NCI-H345 (cell line): ENCODE measurements at regions not wholly inside any gene's neighbourhood (a gene's known extent, or its start where the extent isn't known, plus 50 kb on each side); places are given as distances from the start of the nearest gene placed in this dataset.
"Not testable (repeated sequence)": the region's sequence is repeated elsewhere in the genome, so short reads cannot be mapped to it uniquely, and the experiment has no call there.

Source experiments
- DNase-seq: peaks from one replicate; lab custom pipeline; 2025; lab: John Stamatoyannopoulos, UW

- no peak for DNase-seq
Observed at GRCh38 chr1:233722212-233722979, 108.5 kb downstream of the KCNK1 start.

- no peak for DNase-seq
Observed at GRCh38 chr1:233723387-233723786, 109.5 kb downstream of the KCNK1 start.

GRCh38 chr1:233724131-233724631 lies 110.3 kb downstream of the KCNK1 start:
- DNase-seq = not testable (repeated sequence)

- no peak for DNase-seq
Observed at GRCh38 chr1:233725423-233725822, 111.5 kb downstream of the KCNK1 start.

- no peak for DNase-seq
Observed at GRCh38 chr1:233728721-233729120, 114.8 kb downstream of the KCNK1 start.

GRCh38 chr1:233730380-233730779 lies 116.5 kb downstream of the KCNK1 start:
- no peak for DNase-seq

- DNase-seq = no peak
Observed at GRCh38 chr1:233730809-233731208, 116.9 kb downstream of the KCNK1 start.

GRCh38 chr1:233732206-233732605 lies 118.3 kb downstream of the KCNK1 start:
- no peak for DNase-seq

GRCh38 chr1:233734456-233734855 lies 120.5 kb downstream of the KCNK1 start:
- no peak for DNase-seq

GRCh38 chr1:233735331-233735730 lies 121.4 kb downstream of the KCNK1 start:
- DNase-seq = no peak

- no peak for DNase-seq
Observed at GRCh38 chr1:233735847-233736246, 121.9 kb downstream of the KCNK1 start.

- no peak for DNase-seq
Observed at GRCh38 chr1:233737341-233737740, 123.4 kb downstream of the KCNK1 start.

GRCh38 chr1:233738396-233738795 lies 124.5 kb downstream of the KCNK1 start:
- no peak for DNase-seq

- no peak for DNase-seq
Observed at GRCh38 chr1:233738850-233739249, 124.9 kb downstream of the KCNK1 start.

- no peak for DNase-seq
Observed at GRCh38 chr1:233744779-233745513, 131.0 kb downstream of the KCNK1 start.

- no peak for DNase-seq
Observed at GRCh38 chr1:233750139-233750538, 136.2 kb downstream of the KCNK1 start.

- DNase-seq = no peak
Observed at GRCh38 chr1:233759665-233760064, 144.8 kb upstream of the SLC35F3 start.

- DNase-seq = not testable (repeated sequence)
Observed at GRCh38 chr1:233764304-233764703, 140.2 kb upstream of the SLC35F3 start.

- DNase-seq = no peak
Observed at GRCh38 chr1:233777566-233777965, 126.9 kb upstream of the SLC35F3 start.

- no peak for DNase-seq
Observed at GRCh38 chr1:233780049-233780448, 124.4 kb upstream of the SLC35F3 start.

- no peak for DNase-seq
Observed at GRCh38 chr1:233782937-233783586, 121.4 kb upstream of the SLC35F3 start.

GRCh38 chr1:233787599-233787998 lies 116.9 kb upstream of the SLC35F3 start:
- DNase-seq = no peak

GRCh38 chr1:233788687-233789086 lies 115.8 kb upstream of the SLC35F3 start:
- DNase-seq = no peak
